Lower lobe of right lung (tissue), 2 donors: ENCODE measurements at regions not wholly inside any gene's neighbourhood (a gene's known extent, or its start where the extent isn't known, plus 50 kb on each side); places are given as distances from the start of the nearest gene placed in this dataset.

Experiments
- ATAC-seq, 2 donors: fragments of 200-7000 bp; cut with Tn5 transposase; one replicate each; pipeline ENCODE4 v1.9.1; 2020 to 2022; ENCODE audit warnings: mild to moderate bottlenecking in 2 of 2, moderate library complexity in 2 of 2
- DNase-seq: peaks from one replicate; pipeline ENCODE4 v3.0.0-alpha.2; 2020
- H3K27ac ChIP-seq: fragments of 200-600 bp; one replicate; pipeline ENCODE4 v1.8.0; 2022
- H3K27me3 ChIP-seq: fragments of 200-600 bp; one replicate; pipeline ENCODE4 v1.8.0; 2022; ENCODE audit warnings: low read depth
- H3K36me3 ChIP-seq: fragments of 200-600 bp; one replicate; pipeline ENCODE4 v1.8.0; 2022; ENCODE audit warnings: mild to moderate bottlenecking
- H3K4me1 ChIP-seq: fragments of 200-600 bp; one replicate; pipeline ENCODE4 v1.8.0; 2022
- H3K4me3 ChIP-seq: fragments of 200-600 bp; one replicate; pipeline ENCODE4 v1.8.0; 2022; ENCODE audit warnings: mild to moderate bottlenecking
- H3K9me3 ChIP-seq: fragments of 200-600 bp; one replicate; pipeline ENCODE4 v1.8.0; 2022
- CTCF ChIP-seq: fragments of 200-600 bp; IDR thresholded peaks from one replicate; pipeline ENCODE4 v1.8.0; 2022; ENCODE audit warnings: antibody characterized with exemption, mild to moderate bottlenecking
- intact Hi-C: fragments of 100-400 bp; cut with DNase I; formaldehyde crosslinking; loops from one replicate; pipeline ENCODE4 v1.11.0; 2022
- donor health status: DM: no; HTN: yes; CAD: no; lungs with severe emphysema.

- H3K27ac ChIP-seq, result no peak overlapping the region
- peaks cover 6% of the 10 kb centered on the region for H3K27me3 ChIP-seq
- ATAC-seq (no peak), DNase-seq (no peak)
- no peak overlapping the region for H3K4me3 ChIP-seq
- H3K36me3 ChIP-seq, result no peaks in the 10 kb centered on the region
- peaks cover 3% of the 10 kb centered on the region for H3K9me3 ChIP-seq
- intact Hi-C loops, result no loop called here
- no peaks in the 10 kb centered on the region for H3K4me1 ChIP-seq
- TF ChIP-seq CTCF, result no peak
Observed at GRCh38 chr11:33574331-33574730, 126.3 kb downstream of the C11orf91 start.

GRCh38 chr11:33569333-33569732 lies 131.3 kb downstream of the C11orf91 start:
- Histone ChIP-seq H3K4me1 (no peaks in the 10 kb centered on the region), H3K27me3 (peaks cover 6% of the 10 kb centered on the region), H3K36me3 (no peaks in the 10 kb centered on the region), H3K9me3 (peaks cover 3% of the 10 kb centered on the region), H3K27ac (no peak overlapping the region), H3K4me3 (no peak overlapping the region)
- DNase-seq, result no peak
- intact Hi-C loops, result no loop called here
- no peak for TF ChIP-seq CTCF
- no peak for ATAC-seq

GRCh38 chr11:33567004-33567403 lies 133.6 kb downstream of the C11orf91 start:
- no peak overlapping the region for H3K4me3 ChIP-seq

GRCh38 chr11:33564856-33565453 lies 135.7 kb downstream of the C11orf91 start:
- ATAC-seq (no peak), DNase-seq (no peak)
- no peaks in the 10 kb centered on the region for H3K27me3 ChIP-seq
- no peak overlapping the region for H3K27ac ChIP-seq
- H3K4me3 ChIP-seq, result no peak overlapping the region
- H3K4me1 ChIP-seq, result no peaks in the 10 kb centered on the region
- no peaks in the 10 kb centered on the region for H3K36me3 ChIP-seq
- no peaks in the 10 kb centered on the region for H3K9me3 ChIP-seq
- no peak for TF ChIP-seq CTCF
- intact Hi-C loops, result no loop called here

More at GRCh38 chr11:33567004-33567403, 133.6 kb downstream of the C11orf91 start:
- intact Hi-C loops, result no loop called here
- Histone ChIP-seq H3K9me3 (no peaks in the 10 kb centered on the region), H3K27ac (no peak overlapping the region), H3K36me3 (no peaks in the 10 kb centered on the region), H3K4me1 (no peaks in the 10 kb centered on the region), H3K27me3 (peaks cover 6% of the 10 kb centered on the region)
- no peak for DNase-seq
- TF ChIP-seq CTCF, result no peak
- ATAC-seq, result no peak

- H3K4me3 ChIP-seq, result no peak overlapping the region
- TF ChIP-seq CTCF, result no peak
- H3K27me3 ChIP-seq, result peaks cover 6% of the 10 kb centered on the region
- no peaks in the 10 kb centered on the region for H3K4me1 ChIP-seq
- ATAC-seq (no peak), DNase-seq (no peak)
- H3K27ac ChIP-seq, result no peak overlapping the region
- H3K9me3 ChIP-seq, result no peaks in the 10 kb centered on the region
- H3K36me3 ChIP-seq, result no peaks in the 10 kb centered on the region
- intact Hi-C loops, result no loop called here
Observed at GRCh38 chr11:33560729-33561128, 139.9 kb downstream of the C11orf91 start.
